ENCODE measurements at regions not wholly inside any gene's neighbourhood (a gene's known extent, or its start where the extent isn't known, plus 50 kb on each side); places are given as distances from the start of the nearest gene placed in this dataset.
"Not testable (repeated sequence)": the region's sequence is repeated elsewhere in the genome, so short reads cannot be mapped to it uniquely, and the experiment has no call there.

- no peak overlapping the region for H3K4me3 ChIP-seq
- no peak for DNase-seq (ENCODE audit: low spot score)
- no peak for TF ChIP-seq CTCF (IDR thresholded peaks at IDR 0.05)
- H3K27ac ChIP-seq: peak overlapping the region in 1 of 2 donors; percentile 9
Measured at GRCh38 chr6:30816791-30817739, 67.3 kb upstream of the DDR1 start.

DNA sequence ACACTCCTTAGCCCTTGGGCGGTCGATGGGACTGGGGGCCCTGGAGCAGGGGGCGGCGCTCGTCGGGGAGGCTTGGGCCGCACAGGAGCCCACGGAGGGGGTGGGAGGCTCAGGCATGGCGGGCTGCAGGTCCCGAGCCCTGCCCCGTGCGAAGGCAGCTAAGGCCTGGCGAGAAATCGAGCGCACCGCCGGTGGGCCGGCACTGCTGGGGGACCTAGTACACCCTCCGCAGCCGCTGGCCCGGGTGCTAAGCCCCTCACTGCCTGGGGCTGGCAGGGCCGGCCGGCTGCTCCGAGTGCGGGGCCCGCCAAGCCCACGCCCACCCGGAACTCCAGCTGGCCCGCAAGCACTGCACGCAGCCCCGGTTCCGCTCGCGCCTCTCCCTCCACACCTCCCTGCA, 68.0 kb upstream of the DDR1 start:
- not testable (repeated sequence) for DNase-seq (ENCODE audit: low spot score); H3K27ac ChIP-seq; H3K4me3 ChIP-seq

GRCh38 chr6:30815041-30815742, 69.1 kb upstream of the DDR1 start:
- not testable (repeated sequence) for H3K27ac ChIP-seq; H3K4me3 ChIP-seq; DNase-seq (ENCODE audit: low spot score)

- no peak for DNase-seq (ENCODE audit: low spot score)
- Histone ChIP-seq H3K27ac (peak overlapping the region; percentile 41 to 79), H3K4me3 (no peak overlapping the region)
- no peak for TF ChIP-seq CTCF (IDR thresholded peaks at IDR 0.05)
Measured at GRCh38 chr6:30814146-30815040, 69.9 kb upstream of the DDR1 start.

GRCh38 chr6:30813631-30814145, 69.3 kb upstream of the IER3 start:
- no peak for DNase-seq (ENCODE audit: low spot score)
- no peak for TF ChIP-seq CTCF (IDR thresholded peaks at IDR 0.05)
- H3K27ac ChIP-seq: peak overlapping the region; percentile 41 to 79
- no peak overlapping the region for H3K4me3 ChIP-seq

GRCh38 chr6:30810813-30811339, 66.5 kb upstream of the IER3 start:
- TF ChIP-seq CTCF (IDR thresholded peaks at IDR 0.05): no peak
- Histone ChIP-seq H3K4me3 (no peak overlapping the region), H3K27ac (no peak overlapping the region)
- no peak for DNase-seq (ENCODE audit: low spot score)

GRCh38 chr6:30807566-30807965, 63.2 kb upstream of the IER3 start:
- not testable (repeated sequence) for H3K27ac ChIP-seq; DNase-seq (ENCODE audit: low spot score); H3K4me3 ChIP-seq

Measured in coronary artery (tissue), 2 donors.